ENCODE measurements at regions not wholly inside any gene's neighbourhood (a gene's known extent, or its start where the extent isn't known, plus 50 kb on each side); places are given as distances from the start of the nearest gene placed in this dataset.

GRCh38 chr6:139485185-139485584 is 110.7 kb upstream of the CITED2 start:
- H3K79me2 ChIP-seq (replicated peaks; ENCODE audit: insufficient read depth, low read length) = no peaks in the 10 kb centered on the region
- no peaks in the 10 kb centered on the region for H3K9me3 ChIP-seq (ENCODE audit: low read length)
- no peak overlapping the region for H2AFZ ChIP-seq (ENCODE audit: low read depth, low read length)
- no peak overlapping the region for H3K4me3 ChIP-seq (ENCODE audit: low read length)
- H3K36me3 ChIP-seq (ENCODE audit: insufficient read depth, low read length) = no peaks in the 10 kb centered on the region
- H3K27ac ChIP-seq (ENCODE audit: low read length) = no peak overlapping the region
- H3F3A ChIP-seq (ENCODE audit: insufficient read depth, low read length, poor library complexity, severe bottlenecking) = no peaks in the 10 kb centered on the region
- TF ChIP-seq TAF1 (IDR thresholded peaks at IDR 0.05; ENCODE audit: low read depth) (no peak), POLR2AphosphoS5 (IDR thresholded peaks at IDR 0.05) (no peak), CTCF (IDR thresholded peaks at IDR 0.05; ENCODE audit: poor library complexity, severe bottlenecking) (no peak), MXI1 (conservative IDR thresholded peaks at IDR 0.05; ENCODE audit: poor library complexity, severe bottlenecking) (no peak)
- TF ChIP-seq, protein P1, sequence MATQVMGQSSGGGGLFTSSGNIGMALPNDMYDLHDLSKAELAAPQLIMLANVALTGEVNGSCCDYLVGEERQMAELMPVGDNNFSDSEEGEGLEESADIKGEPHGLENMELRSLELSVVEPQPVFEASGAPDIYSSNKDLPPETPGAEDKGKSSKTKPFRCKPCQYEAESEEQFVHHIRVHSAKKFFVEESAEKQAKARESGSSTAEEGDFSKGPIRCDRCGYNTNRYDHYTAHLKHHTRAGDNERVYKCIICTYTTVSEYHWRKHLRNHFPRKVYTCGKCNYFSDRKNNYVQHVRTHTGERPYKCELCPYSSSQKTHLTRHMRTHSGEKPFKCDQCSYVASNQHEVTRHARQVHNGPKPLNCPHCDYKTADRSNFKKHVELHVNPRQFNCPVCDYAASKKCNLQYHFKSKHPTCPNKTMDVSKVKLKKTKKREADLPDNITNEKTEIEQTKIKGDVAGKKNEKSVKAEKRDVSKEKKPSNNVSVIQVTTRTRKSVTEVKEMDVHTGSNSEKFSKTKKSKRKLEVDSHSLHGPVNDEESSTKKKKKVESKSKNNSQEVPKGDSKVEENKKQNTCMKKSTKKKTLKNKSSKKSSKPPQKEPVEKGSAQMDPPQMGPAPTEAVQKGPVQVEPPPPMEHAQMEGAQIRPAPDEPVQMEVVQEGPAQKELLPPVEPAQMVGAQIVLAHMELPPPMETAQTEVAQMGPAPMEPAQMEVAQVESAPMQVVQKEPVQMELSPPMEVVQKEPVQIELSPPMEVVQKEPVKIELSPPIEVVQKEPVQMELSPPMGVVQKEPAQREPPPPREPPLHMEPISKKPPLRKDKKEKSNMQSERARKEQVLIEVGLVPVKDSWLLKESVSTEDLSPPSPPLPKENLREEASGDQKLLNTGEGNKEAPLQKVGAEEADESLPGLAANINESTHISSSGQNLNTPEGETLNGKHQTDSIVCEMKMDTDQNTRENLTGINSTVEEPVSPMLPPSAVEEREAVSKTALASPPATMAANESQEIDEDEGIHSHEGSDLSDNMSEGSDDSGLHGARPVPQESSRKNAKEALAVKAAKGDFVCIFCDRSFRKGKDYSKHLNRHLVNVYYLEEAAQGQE (IDR thresholded peaks at IDR 0.05; ENCODE audit: borderline replicate concordance) = no peak
- H3K9me2 ChIP-seq (ENCODE audit: insufficient read depth, low read length) = no peaks in the 10 kb centered on the region
- no peaks in the 10 kb centered on the region for H4K20me1 ChIP-seq (ENCODE audit: insufficient read depth)
- H3K9ac ChIP-seq (ENCODE audit: low read length) = no peak overlapping the region
- no peak overlapping the region for H3K4me2 ChIP-seq (ENCODE audit: low read length)
- no peaks in the 10 kb centered on the region for H3K27me3 ChIP-seq (ENCODE audit: insufficient read depth, low read depth, low read length)

GRCh38 chr6:139483079-139483478 is 108.6 kb upstream of the CITED2 start:
- Histone ChIP-seq H4K20me1 (ENCODE audit: insufficient read depth) (no peaks in the 10 kb centered on the region), H2AFZ (ENCODE audit: low read depth, low read length) (no peak overlapping the region), H3K27ac (ENCODE audit: low read length) (no peak overlapping the region), H3K4me3 (ENCODE audit: low read length) (no peak overlapping the region), H3K9ac (ENCODE audit: low read length) (no peak overlapping the region), H3K9me3 (ENCODE audit: low read length) (no peaks in the 10 kb centered on the region), H3K9me2 (ENCODE audit: insufficient read depth, low read length) (no peaks in the 10 kb centered on the region), H3K4me2 (ENCODE audit: low read length) (no peak overlapping the region), H3K27me3 (ENCODE audit: insufficient read depth, low read depth, low read length) (no peaks in the 10 kb centered on the region), H3F3A (ENCODE audit: insufficient read depth, low read length, poor library complexity, severe bottlenecking) (no peaks in the 10 kb centered on the region), H3K36me3 (ENCODE audit: insufficient read depth, low read length) (no peaks in the 10 kb centered on the region), H3K79me2 (replicated peaks; ENCODE audit: insufficient read depth, low read length) (no peaks in the 10 kb centered on the region)
- TF ChIP-seq POLR2AphosphoS5 (IDR thresholded peaks at IDR 0.05) (no peak), SMC3 (conservative IDR thresholded peaks at IDR 0.05; ENCODE audit: poor library complexity) (no peak), MXI1 (conservative IDR thresholded peaks at IDR 0.05; ENCODE audit: poor library complexity, severe bottlenecking) (no peak), EZH2 (IDR thresholded peaks at IDR 0.05; ENCODE audit: borderline replicate concordance, insufficient read depth, low read length, poor library complexity, severe bottlenecking) (no peak), CTCF (IDR thresholded peaks at IDR 0.05; ENCODE audit: poor library complexity, severe bottlenecking) (no peak), EP300 (conservative IDR thresholded peaks at IDR 0.05; ENCODE audit: poor library complexity, severe bottlenecking) (no peak), RAD21 (conservative IDR thresholded peaks at IDR 0.05) (no peak), TAF1 (IDR thresholded peaks at IDR 0.05; ENCODE audit: low read depth) (no peak)
- TF ChIP-seq, protein P1 (IDR thresholded peaks at IDR 0.05; ENCODE audit: borderline replicate concordance) = no peak

Data from neural cell (in vitro differentiated cells).